ENCODE measurements at regions not wholly inside any gene's neighbourhood (a gene's known extent, or its start where the extent isn't known, plus 50 kb on each side); places are given as distances from the start of the nearest gene placed in this dataset.

- Histone ChIP-seq H3K4me1 (ENCODE audit: control insufficient read depth, extremely low read depth, insufficient read depth, low read length) (no peaks in the 10 kb centered on the region), H4K20me1 (ENCODE audit: control insufficient read depth, extremely low read depth, insufficient read depth, low read length) (no peaks in the 10 kb centered on the region), H3K9me3 (ENCODE audit: control insufficient read depth, low read depth, low read length) (peaks cover 2% of the 10 kb centered on the region), H3K9me1 (ENCODE audit: control insufficient read depth, extremely low read depth, insufficient read depth, low read length) (no peaks in the 10 kb centered on the region), H3K27me3 (ENCODE audit: control insufficient read depth, extremely low read depth, insufficient read depth, low read length) (no peaks in the 10 kb centered on the region), H3K4me2 (ENCODE audit: control insufficient read depth, extremely low read depth, insufficient read depth, low read depth, low read length) (no peak overlapping the region), H2AFZ (ENCODE audit: control insufficient read depth, low read length) (no peak overlapping the region), H3K36me3 (ENCODE audit: control insufficient read depth in 2 of 2, extremely low read depth in 1 of 2, insufficient read depth in 2 of 2, low read length in 2 of 2) (no peaks in the 10 kb centered on the region), H3K9ac (ENCODE audit: control insufficient read depth, extremely low read depth, insufficient read depth, low read length) (no peak overlapping the region), H3K4me3 (ENCODE audit: control insufficient read depth in 2 of 3, extremely low read depth in 1 of 3, insufficient read depth in 2 of 3, low read depth in 1 of 3, low read length in 3 of 3) (no peak overlapping the region), H3K79me2 (ENCODE audit: control insufficient read depth, insufficient read depth, low read length) (no peaks in the 10 kb centered on the region), H3K27ac (ENCODE audit: control insufficient read depth, insufficient read depth, low read length) (no peak overlapping the region)
- TF ChIP-seq CTCF (optimal IDR thresholded peaks at IDR 0.05 in 1 of 3, IDR thresholded peaks at IDR 0.05 in 1 of 3, conservative IDR thresholded peaks at IDR 0.05 in 1 of 3; ENCODE audit: extremely low read depth in 1 of 3, insufficient read depth in 2 of 3, low read length in 3 of 3) (no peak), EZH2 (IDR thresholded peaks at IDR 0.05; ENCODE audit: low read length) (no peak)
- DNase-seq (ENCODE audit: low read depth, low spot score) (no peak), FAIRE-seq (no peak)
- dilution Hi-C loops (cut with MboI; ENCODE audit: extremely low pct_ligation_motif_present, low sequenced_read_pairs) = no loop called here
Measured at GRCh38 chr5:164799391-164799790, 1294.0 kb downstream of the MAT2B start.

- Histone ChIP-seq H3K4me1 (ENCODE audit: control insufficient read depth, extremely low read depth, insufficient read depth, low read length) (no peaks in the 10 kb centered on the region), H3K27me3 (ENCODE audit: control insufficient read depth, extremely low read depth, insufficient read depth, low read length) (no peaks in the 10 kb centered on the region), H3K36me3 (ENCODE audit: control insufficient read depth in 2 of 2, extremely low read depth in 1 of 2, insufficient read depth in 2 of 2, low read length in 2 of 2) (no peaks in the 10 kb centered on the region), H3K9me1 (ENCODE audit: control insufficient read depth, extremely low read depth, insufficient read depth, low read length) (no peaks in the 10 kb centered on the region), H3K4me3 (ENCODE audit: control insufficient read depth in 2 of 3, extremely low read depth in 1 of 3, insufficient read depth in 2 of 3, low read depth in 1 of 3, low read length in 3 of 3) (no peak overlapping the region), H3K9ac (ENCODE audit: control insufficient read depth, extremely low read depth, insufficient read depth, low read length) (no peak overlapping the region), H4K20me1 (ENCODE audit: control insufficient read depth, extremely low read depth, insufficient read depth, low read length) (no peaks in the 10 kb centered on the region), H3K79me2 (ENCODE audit: control insufficient read depth, insufficient read depth, low read length) (no peaks in the 10 kb centered on the region), H3K9me3 (ENCODE audit: control insufficient read depth, low read depth, low read length) (peaks cover 2% of the 10 kb centered on the region), H3K27ac (ENCODE audit: control insufficient read depth, insufficient read depth, low read length) (no peak overlapping the region), H3K4me2 (ENCODE audit: control insufficient read depth, extremely low read depth, insufficient read depth, low read depth, low read length) (no peak overlapping the region), H2AFZ (ENCODE audit: control insufficient read depth, low read length) (no peak overlapping the region)
- dilution Hi-C loops (cut with MboI; ENCODE audit: extremely low pct_ligation_motif_present, low sequenced_read_pairs) = no loop called here
- no peak for DNase-seq (ENCODE audit: low read depth, low spot score)
- TF ChIP-seq EZH2 (IDR thresholded peaks at IDR 0.05; ENCODE audit: low read length) = no peak
- no peak for TF ChIP-seq CTCF (optimal IDR thresholded peaks at IDR 0.05 in 1 of 3, IDR thresholded peaks at IDR 0.05 in 1 of 3, conservative IDR thresholded peaks at IDR 0.05 in 1 of 3; ENCODE audit: extremely low read depth in 1 of 3, insufficient read depth in 2 of 3, low read length in 3 of 3)
- FAIRE-seq = no peak
Measured at GRCh38 chr5:164801910-164802309, 1296.5 kb downstream of the MAT2B start.

All from keratinocyte (primary cell).